Endodermal cell (in vitro differentiated cells): ENCODE measurements at regions not wholly inside any gene's neighbourhood (a gene's known extent, or its start where the extent isn't known, plus 50 kb on each side); places are given as distances from the start of the nearest gene placed in this dataset.

Source experiments
- DNase-seq: peaks from one replicate; pipeline ENCODE4 v3.0.0-alpha.2; 2017
- H3K27ac ChIP-seq: 2 replicates; pipeline ENCODE4 v1.5.1; 2013; ENCODE audit warnings: mild to moderate bottlenecking, low read depth, low read length, moderate library complexity
- H3K27me3 ChIP-seq: 2 replicates; pipeline ENCODE4 v1.6.1; 2013; ENCODE audit warnings: mild to moderate bottlenecking, low read length, moderate library complexity; ENCODE audit not compliant: insufficient read depth, control insufficient read depth, poor library complexity, severe bottlenecking
- H3K36me3 ChIP-seq: 2 replicates; pipeline ENCODE4 v1.7.0; 2013; ENCODE audit warnings: mild to moderate bottlenecking, low read length, moderate library complexity; ENCODE audit not compliant: control insufficient read depth, insufficient read depth
- H3K4me1 ChIP-seq: one replicate; pipeline ENCODE4 v1.7.0; 2013; ENCODE audit warnings: low read length; ENCODE audit not compliant: control insufficient read depth, insufficient read depth
- H3K4me3 ChIP-seq: 2 replicates; pipeline ENCODE4 v1.5.1; 2013; ENCODE audit warnings: mild to moderate bottlenecking, low read length, moderate library complexity
- H3K9ac ChIP-seq: 2 replicates; pipeline ENCODE4 v1.6.1; 2013; ENCODE audit warnings: mild to moderate bottlenecking, low read length, moderate library complexity; ENCODE audit not compliant: poor library complexity, severe bottlenecking; ENCODE audit errors: extremely low read depth
- H3K9me3 ChIP-seq: 2 replicates; pipeline ENCODE4 v1.6.1; 2013; ENCODE audit warnings: mild to moderate bottlenecking, low read length, moderate library complexity; ENCODE audit not compliant: control insufficient read depth
- H3K27ac Mint-ChIP-seq: 2 replicates; pipeline ENCODE4 v1.8.0; 2020; ENCODE audit warnings: mixed read lengths
- H3K27me3 Mint-ChIP-seq: 2 replicates; pipeline ENCODE4 v1.8.0; 2021; ENCODE audit warnings: mild to moderate bottlenecking, mixed read lengths; ENCODE audit not compliant: insufficient read depth
- H3K36me3 Mint-ChIP-seq: 2 replicates; pipeline ENCODE4 v1.8.0; 2020; ENCODE audit warnings: low read depth, mixed read lengths
- H3K4me1 Mint-ChIP-seq: 2 replicates; pipeline ENCODE4 v1.8.0; 2020; ENCODE audit warnings: mixed read lengths
- H3K4me3 Mint-ChIP-seq: 2 replicates; pipeline ENCODE4 v1.8.0; 2020; ENCODE audit warnings: mild to moderate bottlenecking, moderate library complexity, mixed read lengths
- H3K9me3 Mint-ChIP-seq: 2 replicates; pipeline ENCODE4 v1.8.0; 2020; ENCODE audit warnings: mild to moderate bottlenecking, mixed read lengths
- WGBS, 2 experiments: methylation state at CpG; one replicate each; pipeline versions ENCODE4 v1.1.5 to v1.1.7; 2013; ENCODE audit warnings: missing lambda C conversion rate in 2 of 2, mixed read lengths in 1 of 2; ENCODE audit not compliant: insufficient coverage in 1 of 2, insufficient read length in 1 of 2; 5-methylcytosine and 5-hydroxymethylcytosine counted together
- TF ChIP-seq, protein P1 (sequence below): fragments of 200-600 bp; sonication (generic); conservative IDR thresholded peaks from 2 replicates; pipeline ENCODE4 v1.5.0; 2021; ENCODE audit warnings: antibody characterized with exemption, mild to moderate bottlenecking

DNA sequence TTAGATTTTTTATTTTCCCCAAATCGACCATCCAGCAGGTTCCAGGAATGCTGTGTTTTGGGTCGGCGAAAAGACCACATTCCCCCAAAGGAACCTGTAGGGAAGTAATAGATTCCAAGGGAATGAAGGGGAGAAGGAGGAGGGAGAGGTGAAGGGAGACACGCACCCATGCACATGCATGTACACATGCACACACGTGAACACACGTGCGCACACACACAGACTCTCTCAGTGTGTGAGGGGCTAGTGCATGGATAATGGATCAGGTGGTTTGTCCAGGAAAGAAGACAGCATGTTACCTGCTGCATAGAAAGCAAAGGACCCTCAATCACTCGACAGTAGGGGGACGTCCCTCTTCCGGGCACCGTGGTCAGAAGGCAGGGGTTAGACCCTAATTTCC, 52.4 kb upstream of the PDE10A start:
- no peak overlapping the region for H3K9ac ChIP-seq
- peaks cover 11% of the 10 kb centered on the region for H3K4me1 ChIP-seq
- H3K9me3 ChIP-seq = no peaks in the 10 kb centered on the region
- Mint-ChIP-seq H3K27me3 (peaks cover 9% of the 10 kb centered on the region), H3K4me1 (peaks cover 20% of the 10 kb centered on the region), H3K36me3 (no peaks in the 10 kb centered on the region), H3K4me3 (no peak overlapping the region), H3K9me3 (no peaks in the 10 kb centered on the region), H3K27ac (no peak overlapping the region)
- WGBS, 2 experiments = 97 to 98% methylated on average over 11 of the region's 11 CpGs
- no peak overlapping the region for H3K4me3 ChIP-seq
- no peak overlapping the region for H3K27ac ChIP-seq
- DNase-seq = no peak
- H3K27me3 ChIP-seq = no peaks in the 10 kb centered on the region
- TF ChIP-seq, protein P1, sequence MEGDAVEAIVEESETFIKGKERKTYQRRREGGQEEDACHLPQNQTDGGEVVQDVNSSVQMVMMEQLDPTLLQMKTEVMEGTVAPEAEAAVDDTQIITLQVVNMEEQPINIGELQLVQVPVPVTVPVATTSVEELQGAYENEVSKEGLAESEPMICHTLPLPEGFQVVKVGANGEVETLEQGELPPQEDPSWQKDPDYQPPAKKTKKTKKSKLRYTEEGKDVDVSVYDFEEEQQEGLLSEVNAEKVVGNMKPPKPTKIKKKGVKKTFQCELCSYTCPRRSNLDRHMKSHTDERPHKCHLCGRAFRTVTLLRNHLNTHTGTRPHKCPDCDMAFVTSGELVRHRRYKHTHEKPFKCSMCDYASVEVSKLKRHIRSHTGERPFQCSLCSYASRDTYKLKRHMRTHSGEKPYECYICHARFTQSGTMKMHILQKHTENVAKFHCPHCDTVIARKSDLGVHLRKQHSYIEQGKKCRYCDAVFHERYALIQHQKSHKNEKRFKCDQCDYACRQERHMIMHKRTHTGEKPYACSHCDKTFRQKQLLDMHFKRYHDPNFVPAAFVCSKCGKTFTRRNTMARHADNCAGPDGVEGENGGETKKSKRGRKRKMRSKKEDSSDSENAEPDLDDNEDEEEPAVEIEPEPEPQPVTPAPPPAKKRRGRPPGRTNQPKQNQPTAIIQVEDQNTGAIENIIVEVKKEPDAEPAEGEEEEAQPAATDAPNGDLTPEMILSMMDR = no peak
- no peaks in the 10 kb centered on the region for H3K36me3 ChIP-seq

- TF ChIP-seq, protein P1 = no peak
- no peak overlapping the region for H3K4me3 ChIP-seq
- Mint-ChIP-seq H3K27ac (no peak overlapping the region), H3K4me1 (peaks cover 20% of the 10 kb centered on the region), H3K36me3 (no peaks in the 10 kb centered on the region), H3K27me3 (peaks cover 7% of the 10 kb centered on the region), H3K9me3 (peaks cover 2% of the 10 kb centered on the region), H3K4me3 (no peak overlapping the region)
- H3K27me3 ChIP-seq = no peaks in the 10 kb centered on the region
- H3K4me1 ChIP-seq = peaks cover 11% of the 10 kb centered on the region
- DNase-seq = no peak
- H3K36me3 ChIP-seq = no peaks in the 10 kb centered on the region
- no peak overlapping the region for H3K27ac ChIP-seq
- WGBS, 2 experiments = 95 to 97% methylated on average over 11 to 18 of the region's 18 CpGs
- H3K9ac ChIP-seq = no peak overlapping the region
- H3K9me3 ChIP-seq = no peaks in the 10 kb centered on the region
Measured at GRCh38 chr6:165714907-165715306, 51.9 kb upstream of the PDE10A start.

DNA sequence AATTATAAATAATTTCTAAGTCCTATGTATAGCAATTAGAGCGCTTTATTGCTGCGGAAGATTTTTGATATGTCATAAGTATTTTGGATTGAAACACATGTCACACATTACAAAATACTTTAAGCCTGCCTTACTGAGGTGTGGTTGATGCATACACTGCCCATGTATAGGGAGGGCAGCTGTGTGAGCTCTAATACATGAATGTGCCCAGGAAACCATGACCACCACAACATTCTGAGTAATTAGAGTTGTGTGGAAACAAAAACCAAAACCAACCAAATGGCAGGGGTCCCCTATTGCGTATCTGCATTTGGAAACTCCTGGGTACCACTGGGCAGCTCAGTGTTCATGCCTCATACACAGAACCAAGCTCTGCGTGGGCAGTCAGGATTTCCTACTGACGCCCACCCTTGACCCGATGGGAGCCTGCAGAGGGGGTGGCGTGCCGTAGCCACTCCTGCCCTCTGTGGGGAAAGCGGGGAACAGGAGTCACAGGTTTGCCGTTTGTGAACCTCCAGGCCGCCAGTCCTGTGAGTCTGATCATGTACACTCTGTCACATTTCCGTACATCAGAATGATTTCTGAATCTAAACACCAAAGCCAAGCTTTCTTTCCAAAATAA, 50.9 kb upstream of the PDE10A start:
- no peak overlapping the region for H3K9ac ChIP-seq
- H3K9me3 ChIP-seq = no peaks in the 10 kb centered on the region
- DNase-seq = no peak
- peaks cover 11% of the 10 kb centered on the region for H3K4me1 ChIP-seq
- no peak overlapping the region for H3K4me3 ChIP-seq
- peaks cover 5% of the 10 kb centered on the region for H3K9me3 Mint-ChIP-seq
- TF ChIP-seq, protein P1 = peak; percentile 16
- H3K27ac Mint-ChIP-seq = no peak overlapping the region
- H3K36me3 ChIP-seq = no peaks in the 10 kb centered on the region
- WGBS, 2 experiments = 94 to 97% methylated on average over 9 to 10 of the region's 12 CpGs
- peaks cover 20% of the 10 kb centered on the region for H3K4me1 Mint-ChIP-seq
- H3K27ac ChIP-seq = no peak overlapping the region
- H3K36me3 Mint-ChIP-seq = no peaks in the 10 kb centered on the region
- H3K4me3 Mint-ChIP-seq = no peak overlapping the region
- H3K27me3 Mint-ChIP-seq = peaks cover 6% of the 10 kb centered on the region
- H3K27me3 ChIP-seq = no peaks in the 10 kb centered on the region
